22Rv1 (cell line): ENCODE measurements at regions not wholly inside any gene's neighbourhood (a gene's known extent, or its start where the extent isn't known, plus 50 kb on each side); places are given as distances from the start of the nearest gene placed in this dataset.

ENCODE experiments used
- CTCF ChIP-seq: fragments of 450-650 bp; IDR thresholded peaks from 2 replicates; pipeline ENCODE4 v1.5.1; 2017; ENCODE audit warnings: mild to moderate bottlenecking
- ZFX ChIP-seq: fragments of 450-650 bp; IDR thresholded peaks from 2 replicates; pipeline ENCODE4 v1.6.1; 2017; ENCODE audit warnings: antibody characterized with exemption, borderline replicate concordance

DNA sequence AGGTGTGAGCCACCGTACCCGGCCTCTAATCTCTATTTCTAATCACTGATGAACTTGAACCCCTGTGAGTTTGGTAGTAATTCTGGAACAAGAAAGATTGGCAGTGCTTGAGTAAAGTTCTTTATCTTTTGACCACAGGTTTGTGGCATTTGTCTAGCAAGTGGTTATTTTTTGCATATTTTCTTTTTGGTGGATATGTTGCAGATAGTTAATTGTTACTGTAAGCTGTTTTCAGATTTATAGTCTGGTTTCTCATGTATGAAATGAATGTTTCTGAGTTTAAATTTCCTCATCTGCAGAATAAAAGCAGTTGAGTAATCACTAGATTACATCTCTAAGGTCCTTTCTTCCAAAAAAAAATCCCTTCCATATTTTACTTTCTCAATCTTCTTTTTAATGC lies 105.2 kb downstream of the GASK1B start:
- TF ChIP-seq CTCF (no peak), ZFX (no peak)
